Renal pelvis (tissue), 1 donor: ENCODE measurements at regions not wholly inside any gene's neighbourhood (a gene's known extent, or its start where the extent isn't known, plus 50 kb on each side); places are given as distances from the start of the nearest gene placed in this dataset.
"Not testable (repeated sequence)": the region's sequence is repeated elsewhere in the genome, so short reads cannot be mapped to it uniquely, and the experiment has no call there.

Experiments
- DNase-seq: peaks from one replicate; pipeline ENCODE4 v3.0.0-alpha.2; 2013

DNA sequence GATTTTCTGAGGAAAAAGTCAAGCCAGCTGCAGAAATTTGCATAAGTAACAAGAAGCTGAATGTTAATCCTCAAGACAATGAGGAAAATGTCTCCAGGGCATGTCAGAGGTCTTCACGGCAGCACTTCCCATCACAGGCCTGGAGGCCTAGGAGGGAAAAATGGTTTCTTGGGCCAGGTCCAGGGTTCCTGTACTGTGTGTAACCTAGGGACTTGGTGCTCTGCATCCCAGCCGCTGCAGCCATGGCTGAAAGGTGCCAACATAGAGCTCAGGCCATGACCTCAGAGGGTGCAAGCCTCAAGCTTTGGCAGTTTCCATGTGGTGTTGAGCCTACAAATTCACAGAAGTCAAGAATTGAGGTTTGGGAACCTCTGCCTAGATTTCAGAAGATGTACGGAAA lies 144.1 kb downstream of the AKR1D1 start:
- DNase-seq, result not testable (repeated sequence)

DNA sequence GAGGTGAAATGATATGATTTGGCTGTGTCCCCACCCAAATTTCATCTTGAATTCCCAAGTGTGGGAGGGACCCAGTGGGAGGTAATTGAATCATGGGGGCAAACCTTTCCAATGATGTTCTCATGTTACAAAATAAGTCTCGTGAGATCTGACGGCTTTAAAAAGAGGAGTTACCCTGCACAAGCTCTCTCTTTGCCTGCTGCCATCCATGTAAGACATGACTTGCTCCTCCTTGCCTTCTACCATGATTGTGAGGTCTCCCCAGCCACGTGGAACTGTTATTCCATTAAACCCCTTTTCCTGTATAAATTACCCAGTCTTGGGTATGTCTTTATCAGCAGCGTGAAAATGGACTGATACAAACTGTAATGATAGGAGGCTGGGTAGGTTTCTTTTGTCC lies 145.1 kb downstream of the AKR1D1 start:
- not testable (repeated sequence) for DNase-seq

DNA sequence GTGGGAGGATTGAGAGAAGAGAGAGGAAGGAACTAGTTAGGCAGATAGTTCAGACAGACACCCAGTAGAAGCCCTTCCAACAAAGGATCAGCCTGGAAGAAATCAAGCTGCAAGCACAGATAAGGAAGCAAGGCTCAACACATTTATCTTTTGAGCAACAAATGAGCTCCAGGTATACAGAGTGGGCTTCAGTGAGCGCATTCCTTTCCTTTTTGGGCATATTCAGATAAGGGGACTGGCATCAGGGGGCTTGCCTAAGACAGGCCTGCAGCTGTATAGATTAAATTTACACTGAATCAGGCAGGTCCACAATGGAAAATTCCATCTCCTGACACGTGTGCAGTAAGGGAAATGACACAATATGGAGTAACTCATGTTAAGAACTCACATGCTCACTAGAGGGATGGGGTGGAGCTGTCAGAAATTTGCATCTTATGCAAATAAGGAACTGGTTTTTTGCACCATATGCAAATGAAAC lies 147.2 kb downstream of the AKR1D1 start:
- no peak for DNase-seq

DNA sequence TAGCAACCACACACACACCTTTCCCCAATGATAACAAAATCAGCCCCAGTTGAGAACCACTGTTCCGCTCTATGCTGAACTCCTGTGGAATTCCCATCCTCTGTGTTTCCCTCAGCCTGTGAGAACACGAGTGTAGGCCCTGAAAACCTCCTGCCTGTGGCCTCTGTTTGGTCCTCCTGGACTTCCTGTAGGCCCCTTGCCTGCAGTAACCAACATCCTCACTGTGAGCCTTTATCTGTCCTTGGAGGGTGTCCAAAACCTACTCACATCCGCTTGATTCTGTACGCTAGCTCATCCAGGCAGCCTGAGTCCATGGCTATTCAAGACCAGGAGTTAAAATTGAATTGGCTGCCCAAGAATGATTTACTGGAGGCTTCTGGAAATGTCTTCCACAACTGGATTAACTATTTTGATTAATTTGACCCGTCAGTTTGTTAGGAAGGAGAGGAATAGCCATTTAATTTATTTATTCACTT lies 149.8 kb downstream of the AKR1D1 start:
- peak; percentile 54 for DNase-seq

DNA sequence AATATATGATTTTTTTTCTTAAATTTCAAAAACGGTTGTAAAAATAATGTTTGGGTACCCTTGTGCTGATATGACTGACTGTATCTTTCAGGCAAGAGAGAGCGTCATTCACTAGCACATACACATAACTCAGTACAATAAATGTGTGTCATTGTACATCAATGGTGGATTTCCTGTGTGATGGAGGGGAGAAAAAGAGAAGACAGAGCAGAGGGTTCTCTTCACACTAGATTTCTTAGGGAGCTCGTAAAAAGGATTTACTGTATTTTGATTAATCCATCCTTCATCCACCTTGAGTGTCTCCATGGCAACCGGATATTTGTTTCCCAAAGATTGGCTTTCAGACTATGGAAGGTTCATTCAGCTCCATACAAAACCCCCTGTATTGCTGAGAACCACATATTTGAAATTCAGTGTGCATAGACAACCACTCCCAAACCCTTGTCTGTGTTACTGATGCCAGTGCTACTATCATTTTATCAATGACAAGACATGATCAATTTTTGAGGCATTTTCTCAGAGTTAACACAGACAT lies 150.6 kb downstream of the AKR1D1 start:
- peak; percentile 26 for DNase-seq

DNA sequence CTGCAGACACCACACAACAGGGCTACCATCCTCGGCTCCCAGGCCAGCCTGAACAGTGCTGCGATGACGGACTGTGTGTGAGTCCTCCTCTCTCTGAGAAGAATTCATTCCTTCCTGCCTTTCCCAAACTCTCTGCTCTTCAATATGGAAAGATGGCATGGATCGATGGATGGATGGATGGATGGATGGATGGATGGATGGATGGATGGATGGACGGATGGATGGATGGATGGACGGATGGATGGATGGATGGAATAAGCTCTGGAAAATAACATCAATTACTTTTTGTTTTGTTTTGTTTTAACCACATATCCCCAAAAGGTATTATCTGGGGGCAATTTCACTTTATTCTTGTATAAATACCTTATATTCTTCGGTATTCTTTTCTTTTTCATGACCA lies 151.9 kb downstream of the AKR1D1 start:
- no peak for DNase-seq

DNA sequence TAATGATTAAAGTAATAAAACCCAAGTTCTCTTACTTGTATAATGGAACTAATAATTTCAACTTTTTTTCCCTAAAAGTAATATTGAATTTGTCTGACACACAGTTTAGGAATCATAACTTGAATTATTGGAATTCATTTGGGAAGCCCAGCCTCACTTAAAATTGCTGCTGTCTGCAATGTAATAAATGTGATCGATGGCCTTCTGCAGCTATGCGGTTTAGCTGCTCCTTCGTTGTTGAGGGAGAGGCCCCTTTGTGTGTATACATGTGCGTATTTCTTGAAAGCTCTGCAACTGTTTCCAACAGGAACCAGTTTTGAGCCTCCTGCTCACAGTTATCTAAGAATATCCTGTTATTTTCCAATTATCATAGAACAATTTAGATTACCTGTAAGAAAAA lies 152.5 kb downstream of the AKR1D1 start:
- DNase-seq, result peak; percentile 17

DNA sequence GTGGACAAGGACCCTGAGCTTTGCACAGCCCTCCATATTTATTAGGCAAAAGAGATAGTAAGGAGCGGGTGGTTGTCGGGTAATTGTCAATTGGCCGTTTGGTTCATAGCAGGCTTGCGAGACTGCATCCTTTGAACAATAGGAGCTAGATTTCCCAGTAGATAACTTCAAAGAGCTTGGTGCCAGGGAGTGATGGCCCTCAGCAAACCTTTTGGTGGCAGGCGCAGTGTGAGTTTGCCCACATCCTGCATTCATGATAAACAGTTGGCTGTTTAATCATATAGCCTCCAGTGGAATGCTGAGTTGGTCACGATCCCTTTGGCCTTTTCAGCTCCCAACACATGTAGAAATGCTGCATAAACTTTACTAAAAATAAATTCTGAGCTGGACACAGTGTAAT lies 156.9 kb downstream of the AKR1D1 start:
- DNase-seq, result no peak

DNA sequence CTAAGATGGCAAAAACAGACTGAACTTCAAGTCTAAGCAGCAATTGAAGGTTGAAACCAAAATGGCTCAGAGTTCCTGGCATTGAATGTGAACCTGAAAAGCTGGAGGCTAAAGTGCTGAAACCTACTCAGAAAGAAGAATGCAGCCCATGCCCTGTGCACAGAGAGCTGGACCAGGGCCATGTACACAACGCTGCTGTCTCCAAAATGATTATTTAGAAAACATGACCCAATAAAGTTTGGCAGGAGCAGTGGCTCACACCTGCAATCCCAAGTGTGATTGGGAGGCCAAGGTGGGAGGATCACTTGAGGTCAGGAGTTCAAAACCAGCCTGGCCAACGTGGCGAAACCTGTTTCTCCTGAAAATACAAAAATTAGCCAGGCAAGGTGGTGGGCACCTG lies 158.9 kb downstream of the AKR1D1 start:
- DNase-seq, result no peak

DNA sequence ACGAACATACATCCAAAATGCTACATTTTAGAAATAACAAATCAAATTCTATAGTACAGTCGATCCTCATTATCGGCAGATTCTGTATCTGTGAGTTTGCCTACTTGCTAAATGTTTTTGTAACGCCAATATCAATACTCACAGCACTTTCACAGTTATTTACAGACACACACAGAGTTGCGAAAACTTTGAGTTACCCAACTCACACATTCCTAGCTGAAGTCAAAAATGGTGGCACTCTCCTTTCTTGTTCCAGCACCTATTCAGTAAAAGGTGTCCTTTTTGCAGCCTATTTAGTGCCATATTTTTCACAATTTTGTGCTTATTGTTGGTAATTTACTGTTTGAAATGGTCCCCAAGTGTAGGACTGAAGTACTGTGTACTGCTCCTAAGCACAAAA lies 161.7 kb downstream of the AKR1D1 start:
- no peak for DNase-seq

DNA sequence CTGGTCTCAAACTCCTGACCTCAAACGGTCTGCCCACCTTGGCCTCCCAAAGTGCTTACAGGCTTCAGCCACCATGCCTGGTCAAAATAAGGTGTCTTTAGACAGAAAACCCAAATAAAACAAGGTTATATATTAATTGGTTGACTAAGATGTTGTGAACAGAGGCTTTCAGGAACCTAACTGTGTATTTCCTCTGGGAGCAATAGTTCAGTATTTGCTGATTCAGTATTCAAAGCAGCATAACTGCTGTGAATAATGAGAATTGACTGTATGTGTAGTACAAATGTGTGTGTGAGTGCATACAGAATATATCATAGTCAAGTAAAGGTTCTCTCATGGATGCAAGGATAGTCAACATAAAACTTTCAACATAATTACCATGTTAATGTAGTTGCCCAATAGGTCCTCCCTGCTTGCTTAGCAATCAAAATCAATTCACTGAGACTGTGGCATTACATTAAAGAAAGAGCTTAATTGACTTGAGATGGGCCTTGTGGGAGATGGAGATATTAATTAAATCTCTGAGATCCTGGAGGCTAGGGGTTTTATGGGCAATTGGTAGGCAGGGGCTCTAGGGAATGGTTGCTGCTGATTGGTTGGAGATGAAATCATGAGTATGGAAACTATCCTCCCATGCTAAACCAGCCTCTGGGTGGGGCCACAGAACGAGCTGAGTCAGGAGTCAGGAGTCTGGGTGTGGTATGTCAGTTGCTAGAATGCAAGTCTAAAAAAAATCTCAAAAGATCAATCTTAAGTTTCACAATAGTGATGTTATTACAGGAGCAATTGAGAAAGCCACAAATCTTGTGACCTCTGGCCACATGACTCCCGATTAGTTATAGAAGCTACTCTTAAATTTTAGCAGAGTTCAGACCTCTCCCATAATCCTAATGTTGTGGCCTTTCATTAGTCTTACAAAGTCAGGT lies 162.7 kb downstream of the AKR1D1 start:
- DNase-seq, result no peak

DNA sequence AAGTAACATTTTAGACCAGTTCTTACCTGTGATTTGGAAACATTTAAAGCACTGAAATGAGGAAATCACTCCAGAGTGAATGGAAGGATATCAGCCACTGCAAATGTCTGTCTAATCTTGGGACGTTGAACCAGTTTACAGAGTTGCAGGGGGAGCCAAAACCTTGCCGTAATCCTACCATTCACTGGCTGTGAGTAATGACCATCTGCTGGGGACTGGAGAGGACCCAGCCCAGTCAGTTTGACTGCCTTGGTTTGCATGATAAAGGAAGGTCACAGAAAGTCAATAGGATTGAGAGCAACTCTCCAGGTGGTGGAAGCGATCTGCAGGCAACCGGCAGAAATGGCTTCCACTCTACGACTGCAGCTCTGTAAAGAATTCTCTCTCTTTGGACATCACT lies 167.2 kb downstream of the AKR1D1 start:
- no peak for DNase-seq

DNA sequence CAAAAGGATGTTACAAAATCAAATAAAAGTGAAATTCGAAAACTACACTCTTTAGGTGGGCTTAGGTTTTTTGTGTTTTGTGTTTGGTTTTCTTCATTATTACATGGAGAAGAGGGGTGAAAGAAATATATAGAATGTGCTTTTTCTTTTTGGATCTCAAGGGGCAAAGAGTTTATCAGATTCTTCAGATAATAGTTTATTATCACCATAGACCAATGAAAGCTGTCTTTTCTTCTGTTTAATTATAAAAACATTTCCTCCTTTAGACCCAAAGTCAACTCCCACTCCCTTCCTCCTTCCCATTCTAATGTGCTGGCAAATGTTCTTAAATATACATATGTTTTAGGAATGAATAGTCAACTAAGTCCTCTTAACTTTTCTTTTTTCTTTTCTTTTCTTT lies 167.6 kb downstream of the AKR1D1 start:
- DNase-seq, result no peak

DNA sequence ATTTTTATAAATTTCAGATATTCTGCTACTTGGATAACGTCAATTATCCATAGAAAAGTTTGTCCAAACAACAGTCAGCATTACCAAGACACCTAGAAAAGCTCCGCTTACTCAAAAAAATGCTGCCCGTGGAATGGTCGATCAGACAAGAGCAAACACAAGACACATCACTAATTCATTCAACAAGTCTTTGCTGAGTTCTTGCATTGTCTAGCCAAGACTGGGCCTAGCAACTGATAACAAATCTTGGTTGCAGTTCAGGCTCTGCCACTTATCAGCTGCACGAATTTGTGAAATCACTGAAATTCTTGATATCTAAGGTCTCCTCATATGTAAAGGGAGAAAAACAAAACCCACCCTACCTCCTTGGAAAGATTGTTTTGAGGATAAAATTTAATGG lies 168.3 kb downstream of the AKR1D1 start:
- no peak for DNase-seq

DNA sequence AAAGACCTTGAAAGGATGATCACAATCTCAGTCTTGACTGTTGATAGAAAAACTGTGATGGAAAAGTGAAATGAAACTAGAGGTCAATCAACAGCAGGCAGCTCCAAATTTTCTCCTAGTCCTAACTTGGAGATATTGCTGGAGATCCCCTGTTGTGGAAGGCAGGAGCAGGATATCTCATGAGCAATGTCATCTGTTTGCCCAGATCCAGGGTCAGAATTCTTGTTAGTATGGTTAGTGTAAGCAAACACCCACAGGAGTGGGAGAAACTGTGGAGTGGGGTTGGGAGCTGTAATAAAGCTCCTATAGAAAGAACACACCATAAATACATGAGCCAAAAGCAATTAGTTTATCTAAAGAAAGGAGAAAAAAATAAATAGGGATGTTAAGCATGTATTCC lies 169.0 kb downstream of the AKR1D1 start:
- no peak for DNase-seq

DNA sequence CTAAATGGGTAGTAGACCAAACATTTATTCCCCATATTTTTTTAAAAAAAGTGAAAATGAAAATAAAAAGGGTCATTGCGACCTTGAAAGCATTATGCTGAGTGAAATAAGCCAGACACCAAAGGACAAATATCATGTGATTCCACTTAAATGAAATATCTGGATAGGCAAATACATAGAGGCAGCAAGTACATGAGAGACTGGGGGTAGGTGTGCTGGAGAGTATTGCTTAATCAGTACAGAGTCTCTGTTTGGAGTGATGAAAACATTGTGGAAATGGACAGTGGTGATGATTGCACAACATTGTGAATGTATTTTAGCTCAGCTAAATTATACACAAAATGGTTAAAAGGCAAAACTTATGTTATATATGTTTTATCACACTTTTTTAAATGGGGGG lies 169.4 kb downstream of the AKR1D1 start:
- no peak for DNase-seq

DNA sequence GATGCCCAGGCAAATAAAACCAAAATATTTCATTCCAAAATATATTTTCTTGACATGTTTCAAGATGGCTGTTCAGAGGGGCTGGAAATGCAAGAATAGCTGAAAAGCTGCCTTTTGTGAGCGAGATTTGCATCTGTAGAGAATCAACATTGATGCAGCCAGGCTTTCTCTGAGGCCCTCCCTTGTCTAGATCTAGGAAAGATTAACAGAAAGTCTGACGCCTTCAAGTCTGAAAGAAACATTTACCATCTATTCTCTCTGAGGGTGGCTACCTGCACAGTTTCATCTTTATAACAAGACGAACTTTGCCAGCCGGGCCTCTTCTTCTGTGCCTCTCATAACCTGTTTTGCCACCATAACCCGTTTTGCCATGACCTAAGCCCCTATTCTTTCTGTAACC lies 170.2 kb downstream of the AKR1D1 start:
- DNase-seq, result no peak

DNA sequence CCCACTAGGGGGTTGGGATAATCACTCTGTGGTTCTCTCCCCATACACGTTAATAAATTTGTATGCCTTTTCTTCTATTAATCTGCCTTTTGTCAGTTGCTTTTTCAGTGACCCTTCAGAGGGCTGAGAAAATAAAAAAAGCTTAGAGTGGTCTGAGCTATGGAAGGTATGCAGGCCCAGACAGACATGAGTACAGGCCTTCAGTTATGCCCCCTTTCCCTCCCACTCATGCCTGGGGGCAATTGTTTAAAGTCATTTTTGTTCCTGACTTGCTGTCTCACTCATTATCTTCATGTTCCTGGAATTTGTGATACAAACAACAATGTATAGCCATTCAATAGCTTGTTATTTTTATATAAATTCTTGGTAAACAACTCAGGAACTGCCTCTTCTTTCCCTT lies 170.8 kb downstream of the AKR1D1 start:
- no peak for DNase-seq

DNA sequence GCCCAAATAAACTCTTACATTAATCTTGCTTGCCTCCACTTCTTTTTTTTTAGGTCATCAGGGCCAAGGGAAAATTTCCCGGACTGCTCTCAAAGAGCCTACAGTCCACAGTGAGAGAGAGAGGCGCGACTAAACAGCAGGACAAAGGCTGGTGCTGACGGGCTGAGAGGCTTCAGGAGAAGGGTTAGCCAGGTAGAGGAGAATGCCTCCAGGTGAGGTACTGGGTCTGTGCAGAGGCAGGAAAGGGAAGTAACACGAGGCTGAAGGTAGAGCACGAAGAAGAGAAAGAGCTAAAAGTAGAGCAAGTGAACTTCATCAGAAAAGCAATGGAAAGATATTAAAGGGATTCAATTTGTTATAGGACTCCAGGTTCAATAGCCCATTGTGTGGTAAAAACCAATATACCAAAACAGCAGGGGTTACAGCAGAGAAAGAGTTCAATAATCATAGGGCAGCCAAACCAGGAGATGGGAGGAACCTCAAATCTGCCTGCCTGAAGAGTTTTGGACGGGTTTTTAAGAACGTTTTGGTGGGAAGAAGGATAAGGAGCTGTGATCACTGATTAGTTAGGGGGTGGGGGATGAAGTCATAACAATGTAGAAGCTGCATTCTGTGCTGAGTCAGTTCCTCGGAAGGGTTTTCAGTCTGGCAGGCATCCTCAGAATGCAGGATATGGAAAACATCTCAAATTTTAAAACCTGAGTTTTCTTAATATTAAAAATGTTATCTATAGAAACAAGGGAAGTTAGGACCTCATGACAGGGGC lies 171.5 kb downstream of the AKR1D1 start:
- no peak for DNase-seq

DNA sequence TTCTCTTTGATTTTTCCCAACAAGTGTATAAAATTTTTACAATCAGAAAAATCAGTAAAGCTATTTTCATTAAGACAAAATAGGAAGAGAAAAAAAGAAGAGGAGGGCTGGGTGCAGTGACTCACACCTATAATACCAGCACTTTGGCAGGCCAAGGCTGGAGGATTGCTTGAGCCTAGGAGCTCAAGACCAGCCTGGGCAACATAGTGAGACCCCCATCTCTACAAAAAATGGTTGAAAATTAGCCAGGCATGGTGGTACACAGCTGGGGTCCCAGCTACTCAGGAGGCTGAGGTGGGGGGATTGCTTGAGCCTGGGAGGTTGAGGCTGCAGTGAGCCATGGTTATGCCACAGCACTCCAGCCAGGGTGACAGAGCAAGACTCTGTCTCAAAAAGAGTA lies 172.3 kb downstream of the AKR1D1 start:
- no peak for DNase-seq

DNA sequence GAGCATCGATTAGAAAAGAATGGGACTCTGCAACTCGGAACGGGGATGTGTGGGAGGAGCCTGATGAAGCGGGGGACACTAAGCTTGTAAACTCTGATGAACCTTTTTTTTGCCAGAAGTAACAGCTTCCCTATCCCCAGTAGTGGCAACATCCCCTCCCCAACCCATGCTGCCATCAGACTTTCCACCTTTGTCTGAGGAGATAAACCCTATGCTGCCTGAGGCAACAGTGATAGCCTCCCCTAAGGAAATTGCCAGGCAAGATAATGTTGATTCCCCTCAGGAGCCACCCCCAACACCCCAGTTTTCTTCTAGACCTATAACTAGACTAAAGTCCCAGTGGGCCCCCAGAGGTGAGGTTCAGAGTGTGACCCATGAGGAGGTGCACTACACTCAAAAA lies 173.7 kb downstream of the AKR1D1 start:
- no peak for DNase-seq

DNA sequence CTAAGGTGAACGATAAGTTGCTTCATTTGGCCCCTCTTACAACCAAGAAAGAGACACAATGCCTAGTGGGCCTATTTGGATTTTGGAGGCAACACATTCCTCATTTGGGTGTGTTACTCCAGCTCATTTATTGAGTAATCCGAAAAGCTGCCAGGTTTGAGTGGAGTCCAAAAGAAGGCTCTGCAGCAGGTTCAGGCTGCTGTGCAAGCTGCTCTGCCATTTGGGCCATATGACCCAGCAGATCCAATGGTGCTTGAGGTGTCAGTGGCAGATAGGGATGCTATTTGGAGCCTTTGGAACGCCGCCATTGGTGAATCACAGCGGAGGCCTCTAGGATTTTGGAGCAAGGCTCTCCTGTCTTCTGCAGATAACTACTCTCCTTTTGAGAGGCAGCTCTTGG lies 176.4 kb downstream of the AKR1D1 start:
- DNase-seq, result not testable (repeated sequence)

DNA sequence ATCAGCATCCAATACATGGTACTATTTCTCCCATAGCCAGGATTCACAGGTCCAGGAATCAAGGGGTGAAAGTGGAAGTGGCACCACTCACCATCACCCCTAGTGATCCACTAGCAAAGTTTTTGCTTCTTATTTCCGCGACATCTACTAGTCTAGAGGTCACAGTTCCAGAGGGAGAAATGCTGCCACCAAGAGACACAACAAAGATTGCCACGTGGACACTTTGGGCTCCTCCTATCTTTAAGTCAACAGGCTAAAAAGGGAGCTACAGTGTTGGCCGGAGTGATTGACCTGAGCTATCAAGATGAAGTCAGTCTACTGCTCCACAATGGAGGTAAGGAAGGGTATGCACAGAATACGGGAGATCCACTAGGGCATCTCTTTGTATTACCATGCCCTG lies 178.2 kb downstream of the AKR1D1 start:
- DNase-seq, result no peak
